HG03196 (cell line): ENCODE measurements at regions not wholly inside any gene's neighbourhood (a gene's known extent, or its start where the extent isn't known, plus 50 kb on each side); places are given as distances from the start of the nearest gene placed in this dataset.

Source experiments
- ATAC-seq: cut with Tn5 transposase; IDR thresholded peaks from one replicate; pipeline ENCODE4 v1.9.1; 2021; ENCODE audit not compliant: unreplicated experiment

DNA sequence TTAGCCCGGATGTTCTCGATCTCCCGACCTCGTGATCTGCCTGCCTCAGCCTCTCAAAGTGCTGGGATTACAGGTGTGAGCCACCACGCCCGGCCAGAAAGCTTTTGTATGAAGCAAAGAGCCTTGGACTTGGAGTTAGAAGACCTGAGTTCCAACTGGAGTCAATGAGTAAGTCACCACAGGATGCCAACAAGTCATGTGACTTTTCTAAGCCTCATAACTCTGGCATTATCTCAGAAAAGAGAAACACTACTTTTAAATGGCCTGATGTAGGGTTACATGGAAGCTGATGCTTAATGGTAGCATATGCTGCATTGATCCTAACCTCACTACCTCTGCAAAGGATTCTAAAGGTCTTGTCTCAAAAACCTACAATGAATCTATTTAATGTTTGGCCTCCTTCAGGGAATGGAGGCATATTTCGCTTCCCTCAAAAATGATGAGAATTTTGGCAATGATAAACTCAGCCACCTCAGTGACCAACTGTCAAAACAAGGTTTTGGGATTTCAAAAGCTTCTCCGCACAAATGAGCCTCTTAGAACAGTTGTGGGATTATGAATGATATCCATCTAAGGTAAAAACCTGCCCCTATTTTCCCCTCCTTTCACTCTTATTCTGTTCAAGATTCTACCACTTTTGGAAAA lies 236.8 kb downstream of the ACTL7B start:
- ATAC-seq, result no peak

- ATAC-seq, result no peak
Measured at GRCh38 chr9:108617676-108618075, 238.1 kb downstream of the ACTL7B start.

DNA sequence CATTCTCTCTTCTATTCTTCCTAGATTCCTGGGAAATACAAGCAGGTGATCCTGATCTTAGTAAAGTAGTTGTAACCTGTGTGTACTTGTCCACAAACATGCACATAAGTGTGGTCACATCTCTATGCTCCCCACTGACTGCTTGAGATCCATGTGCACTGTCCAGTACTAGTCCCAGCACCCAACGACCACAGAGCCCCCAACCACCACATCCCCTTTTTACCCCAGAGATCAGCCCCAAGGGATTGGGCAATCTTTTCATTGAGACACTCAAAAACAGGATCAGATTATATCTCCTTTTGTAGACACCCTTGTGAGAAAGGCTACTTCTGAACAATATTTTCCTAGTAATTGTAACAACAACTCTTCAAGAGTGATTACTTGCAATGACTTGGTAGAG lies 240.6 kb downstream of the ACTL7B start:
- no peak for ATAC-seq

DNA sequence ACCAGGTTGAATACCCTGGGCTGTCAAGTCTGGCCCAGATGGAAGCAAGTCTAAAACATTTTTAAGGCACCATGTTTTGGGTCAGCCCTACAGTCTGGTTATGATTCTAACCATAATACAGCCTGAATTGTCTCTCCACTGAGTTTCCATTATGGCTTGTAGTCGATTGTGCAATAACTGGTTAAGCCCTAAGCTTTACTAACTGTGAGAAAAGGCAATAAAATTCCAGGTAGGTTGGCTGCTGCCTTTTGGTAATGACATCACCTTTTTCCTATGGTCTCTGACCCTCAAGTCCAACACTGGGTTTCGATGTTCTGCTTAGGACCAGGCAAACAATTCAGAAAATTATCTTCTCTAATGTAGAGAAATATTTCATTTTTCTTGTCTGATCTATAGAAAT lies 243.3 kb downstream of the ACTL7B start:
- ATAC-seq, result no peak

- no peak for ATAC-seq
Measured at GRCh38 chr9:108609897-108610253, 245.9 kb downstream of the ACTL7B start.

GRCh38 chr9:108609227-108609896 lies 246.4 kb downstream of the ACTL7B start:
- no peak for ATAC-seq

DNA sequence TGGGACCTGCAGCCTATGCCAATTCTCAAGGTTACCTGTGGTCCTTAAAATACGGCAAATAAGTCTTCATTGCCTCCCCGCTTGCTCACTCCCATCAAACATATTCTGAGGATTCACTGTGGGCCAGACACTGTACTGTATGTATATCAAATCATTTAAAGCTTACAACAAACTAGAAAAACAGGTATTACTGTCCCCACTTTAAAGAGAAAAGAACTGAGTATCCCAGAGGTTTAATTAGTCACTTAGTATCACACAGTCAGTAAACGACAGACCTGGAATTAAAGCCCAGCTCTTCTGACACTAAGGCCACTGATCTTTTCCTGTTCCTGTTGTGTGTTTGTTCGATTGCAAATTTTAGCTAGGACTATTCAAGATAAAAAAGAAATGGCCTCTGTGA lies 248.2 kb downstream of the ACTL7B start:
- ATAC-seq, result no peak

GRCh38 chr9:108606401-108606800 lies 249.4 kb downstream of the ACTL7B start:
- no peak for ATAC-seq

DNA sequence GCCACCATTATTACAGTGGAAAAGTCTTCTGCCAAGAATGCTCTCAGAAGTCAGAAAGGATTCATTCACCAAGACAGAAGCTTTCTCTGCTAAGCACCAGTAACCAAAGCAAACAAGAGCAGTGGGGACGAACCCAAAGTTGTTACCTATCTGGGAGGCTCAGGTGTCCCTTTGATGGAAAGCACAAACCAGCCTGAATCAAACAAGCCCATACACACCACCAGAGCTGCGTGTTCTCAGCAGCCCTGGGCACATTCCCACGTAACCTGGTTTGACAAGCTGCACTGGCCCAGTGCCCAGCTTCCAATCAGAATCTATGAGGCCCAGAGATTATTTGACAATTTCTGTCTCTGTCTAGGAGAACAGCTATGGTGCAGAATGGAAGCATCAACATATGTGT lies 252.6 kb downstream of the ACTL7B start:
- no peak for ATAC-seq

GRCh38 chr9:108600896-108601295 lies 254.9 kb downstream of the ACTL7B start:
- ATAC-seq, result no peak

DNA sequence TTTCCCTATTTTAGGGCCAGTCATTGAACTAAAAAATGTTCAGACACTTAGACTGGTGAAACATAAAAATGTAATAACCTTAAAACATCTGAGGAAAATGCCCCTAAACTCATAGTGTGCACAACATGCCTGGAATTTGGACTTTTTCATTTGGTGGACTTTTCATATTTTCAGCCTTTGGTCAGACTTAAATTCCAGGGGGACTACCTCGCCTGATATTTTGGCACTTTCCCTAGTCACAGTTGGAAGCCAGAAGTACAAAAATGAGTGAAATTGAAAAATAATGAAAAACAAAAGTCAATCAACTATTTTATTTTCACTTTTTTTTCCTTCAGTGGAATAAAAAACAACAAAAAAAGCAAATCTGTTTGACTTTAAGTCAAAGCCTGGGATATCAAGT lies 256.2 kb downstream of the ACTL7B start:
- no peak for ATAC-seq

DNA sequence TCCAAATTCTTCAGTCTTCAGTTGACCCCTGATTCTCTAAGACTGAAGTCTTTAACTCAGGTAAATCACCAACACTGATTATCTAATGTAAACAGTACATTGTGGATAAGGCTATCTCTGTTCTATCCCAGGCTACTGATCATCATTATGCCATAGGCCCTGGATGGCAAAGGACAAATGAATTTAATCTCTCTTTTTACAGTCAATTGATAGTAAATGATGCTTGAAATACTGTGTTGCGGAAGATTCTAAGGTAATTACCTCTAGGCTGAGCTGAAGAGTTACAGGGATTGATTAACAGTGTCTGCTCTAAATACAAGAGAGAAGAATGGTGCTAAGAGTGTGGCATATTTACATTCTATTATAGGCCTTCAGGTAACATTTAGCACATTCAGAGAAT lies 264.7 kb downstream of the ACTL7B start:
- no peak for ATAC-seq

- no peak for ATAC-seq
Measured at GRCh38 chr9:108588246-108588645, 267.5 kb downstream of the ACTL7B start.

DNA sequence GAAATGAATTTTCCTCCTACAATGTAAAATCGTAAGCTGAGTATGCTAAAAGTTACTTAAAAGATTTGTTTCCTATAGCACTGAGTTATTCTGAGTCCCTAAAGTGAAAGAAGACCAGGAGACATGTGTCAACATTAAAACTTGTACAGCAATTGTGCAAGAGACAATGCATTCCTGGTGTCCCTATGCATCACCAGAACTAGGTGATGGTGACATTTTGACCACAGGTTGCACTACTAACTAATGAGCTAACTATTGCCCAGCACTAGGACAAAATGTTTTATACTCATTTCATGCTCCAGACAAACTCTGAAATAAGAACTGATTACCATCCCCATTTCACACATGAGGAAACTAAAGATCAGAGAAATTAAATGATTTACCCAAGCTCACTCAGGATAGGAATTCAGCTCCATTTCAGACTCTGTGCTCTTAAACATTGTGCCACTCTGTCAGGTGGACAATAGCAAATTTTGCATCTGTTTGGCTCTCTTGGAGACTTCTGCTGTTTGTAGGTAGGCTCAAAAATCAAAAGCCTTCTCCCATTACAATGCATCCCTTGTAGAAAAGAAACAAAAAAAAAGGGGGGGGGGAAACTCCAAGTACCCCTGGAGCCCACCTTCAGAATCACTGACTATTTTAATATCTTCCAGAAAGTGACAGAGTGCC lies 269.2 kb downstream of the ACTL7B start:
- no peak for ATAC-seq

DNA sequence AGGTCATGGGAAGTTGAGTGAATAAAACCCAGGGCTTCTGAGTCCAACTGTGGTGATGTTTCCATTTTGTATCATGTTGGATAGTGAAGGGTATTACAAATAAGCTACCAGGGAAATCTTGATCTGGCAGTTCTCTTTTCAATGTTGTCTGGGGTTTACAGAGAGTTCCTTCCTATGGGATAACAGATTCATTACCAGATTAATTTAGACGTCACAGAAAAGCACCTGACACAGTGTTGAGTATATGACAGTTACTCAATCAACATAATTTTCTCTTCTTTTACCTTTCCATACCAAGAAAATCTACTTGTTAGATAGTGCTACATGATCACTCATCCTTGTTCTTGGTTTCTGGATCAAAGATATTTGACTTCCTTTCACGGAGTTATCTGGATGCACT lies 270.9 kb downstream of the ACTL7B start:
- ATAC-seq, result no peak

GRCh38 chr9:108582726-108583125 lies 273.1 kb downstream of the ACTL7B start:
- no peak for ATAC-seq

DNA sequence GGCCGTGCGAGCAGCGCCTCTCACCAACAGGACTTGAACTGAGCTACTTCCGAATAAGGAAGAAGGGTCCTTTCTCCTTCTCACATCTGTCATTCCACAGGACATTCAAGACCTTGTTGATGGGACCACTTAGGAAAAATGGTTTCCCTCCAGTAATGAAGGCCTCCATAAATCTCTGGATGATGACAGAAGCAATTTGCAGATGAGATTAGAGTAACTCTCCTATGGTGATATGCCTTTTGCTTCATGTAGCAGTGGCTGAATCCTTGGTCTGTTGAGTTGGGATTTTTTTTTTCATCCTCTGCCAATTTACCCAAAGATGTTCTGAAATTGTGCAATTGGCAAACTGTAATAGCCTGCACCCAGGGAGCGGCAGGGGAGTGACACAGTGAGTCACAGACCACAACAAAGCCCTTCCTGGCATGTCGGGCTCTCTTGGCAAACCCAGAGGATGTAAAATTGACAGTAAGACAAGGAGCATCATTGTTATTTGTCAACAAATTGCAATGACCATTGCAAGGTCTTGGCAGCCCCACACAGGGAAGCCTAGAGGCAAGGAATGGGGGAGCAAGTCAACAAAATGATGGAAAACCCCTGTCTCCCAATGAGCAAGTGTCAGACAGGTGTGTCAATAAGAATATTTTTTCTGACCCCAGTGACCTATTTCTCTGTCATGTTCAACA lies 275.9 kb downstream of the ACTL7B start:
- no peak for ATAC-seq

DNA sequence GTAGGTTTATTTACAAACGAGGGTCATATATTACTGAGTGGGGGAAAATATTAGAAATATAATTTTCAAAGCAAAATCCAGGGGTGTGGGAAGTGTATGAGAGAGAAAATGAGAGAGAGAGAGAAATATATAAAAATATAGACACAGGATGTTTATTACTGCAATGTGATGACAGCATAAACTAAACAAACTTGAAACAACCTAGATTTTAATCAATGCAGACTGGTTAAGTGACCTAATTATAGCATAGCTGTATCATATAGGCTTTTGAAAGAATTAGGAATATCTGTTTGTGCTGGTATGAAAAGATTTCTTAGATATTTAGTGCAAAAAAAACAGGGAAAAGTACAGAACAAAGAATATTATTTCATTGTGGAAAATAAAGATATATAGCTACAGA lies 280.5 kb downstream of the ACTL7B start:
- ATAC-seq, result no peak

GRCh38 chr9:108569624-108570023 lies 286.2 kb downstream of the ACTL7B start:
- no peak for ATAC-seq

DNA sequence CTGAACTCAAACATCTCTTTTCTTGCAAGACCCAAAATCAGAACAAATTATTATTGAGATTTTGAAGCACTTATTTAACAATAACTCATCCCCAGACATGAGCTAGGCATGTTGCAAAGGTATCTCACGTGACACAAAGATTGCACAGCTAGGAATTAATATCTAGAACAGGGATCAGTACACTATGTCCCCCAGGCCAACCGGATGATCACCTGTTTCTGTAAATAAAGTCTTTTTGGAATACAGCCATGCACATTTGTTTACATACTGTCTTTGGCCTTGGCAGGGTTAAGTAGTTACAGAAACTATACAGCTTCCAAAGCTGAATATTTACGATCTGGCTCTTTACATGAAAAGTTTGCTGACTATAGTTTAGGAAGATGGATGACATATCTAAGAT lies 287.7 kb downstream of the ACTL7B start:
- ATAC-seq, result no peak

DNA sequence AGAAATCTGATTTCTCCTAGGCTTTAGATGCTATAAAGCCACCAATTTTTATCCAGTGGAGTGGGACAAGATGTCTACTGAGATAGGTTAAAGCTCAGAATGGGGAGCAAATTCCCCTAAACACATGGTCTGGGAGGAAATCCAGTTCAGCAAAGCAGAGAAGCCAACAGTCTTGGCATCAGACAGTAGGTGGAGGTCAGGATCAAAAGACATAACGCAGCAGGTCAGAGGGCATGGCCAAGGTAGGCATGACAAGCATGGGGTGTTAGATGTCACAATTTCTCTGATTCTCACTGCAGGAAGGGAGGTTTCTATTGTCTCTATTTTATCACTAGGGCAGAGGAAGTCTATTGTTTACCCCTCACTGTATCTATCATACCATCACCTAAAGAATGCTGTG lies 288.2 kb downstream of the ACTL7B start:
- ATAC-seq, result no peak
